Stimulated activated CD8-positive, alpha-beta memory T cell treated with anti-CD3 and anti-CD28 coated beads, Interleukin-15, amount 100 ng/mL, for 48 hours (primary cell): ENCODE measurements at regions not wholly inside any gene's neighbourhood (a gene's known extent, or its start where the extent isn't known, plus 50 kb on each side); places are given as distances from the start of the nearest gene placed in this dataset.
"Not testable (repeated sequence)": the region's sequence is repeated elsewhere in the genome, so short reads cannot be mapped to it uniquely, and the experiment has no call there.

Experiments
- DNase-seq, 2 donors: peaks; one replicate each; pipeline ENCODE4 v3.0.0-alpha.2; 2020; ENCODE audit warnings: low read depth in 2 of 2

DNA sequence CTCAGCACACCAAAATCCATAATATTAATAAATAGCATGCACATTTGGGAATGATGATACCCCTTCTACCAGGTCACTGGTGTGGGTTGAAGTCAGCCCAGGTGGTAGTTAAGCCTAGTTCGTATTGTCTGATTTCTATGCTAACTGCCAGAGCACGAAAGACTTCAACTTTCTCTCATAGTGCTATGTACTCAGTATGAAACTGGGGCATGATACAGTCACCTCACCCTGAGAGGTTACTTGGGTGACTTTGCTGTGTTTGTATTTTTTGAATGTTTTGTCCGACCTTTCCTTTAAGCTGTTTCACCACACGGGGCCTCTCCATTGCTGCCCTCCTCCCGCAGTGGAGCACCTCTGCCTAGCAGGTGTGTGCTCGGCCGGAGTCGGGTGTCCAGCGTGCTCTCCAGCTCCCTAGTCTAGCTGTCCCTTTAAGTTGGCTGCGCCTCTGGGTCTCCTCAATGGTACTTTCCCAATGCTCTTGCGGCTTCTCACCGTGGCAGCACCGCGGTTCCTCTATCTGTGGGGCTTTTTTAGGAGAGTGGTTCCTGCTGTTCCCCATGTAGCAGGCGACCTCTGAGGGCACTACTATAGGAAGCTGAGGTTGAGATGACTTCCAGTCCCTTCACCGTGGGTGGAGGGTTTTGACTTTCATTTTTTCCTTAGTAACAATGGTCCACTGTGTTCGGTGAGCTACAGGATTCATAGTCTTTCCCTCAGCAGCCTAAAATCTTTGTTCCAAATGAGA lies 524.0 kb upstream of the PFKP start:
- no peak for DNase-seq

GRCh38 chr10:2541176-2541575 lies 526.2 kb upstream of the PFKP start:
- DNase-seq = no peak

DNA sequence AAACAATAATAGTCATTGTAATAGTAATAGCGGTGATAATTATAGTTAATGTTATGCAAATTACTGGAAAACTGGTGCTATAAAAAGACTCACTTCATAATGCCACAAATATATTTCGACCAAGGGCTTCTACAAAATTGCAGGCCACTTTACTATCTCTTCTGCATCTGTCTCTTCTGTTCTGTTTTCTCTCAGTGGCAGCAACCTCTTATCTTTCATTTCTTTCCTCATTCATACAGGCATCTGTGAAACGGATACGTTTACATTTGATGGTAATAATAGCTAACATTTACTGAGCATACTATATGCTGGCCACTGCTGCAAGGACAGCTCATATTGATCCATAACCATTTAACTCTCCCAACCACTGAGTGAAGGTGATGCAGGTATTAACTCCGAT lies 537.4 kb upstream of the PFKP start:
- DNase-seq = no peak

GRCh38 chr10:2525781-2526180 lies 541.6 kb upstream of the PFKP start:
- DNase-seq = no peak

GRCh38 chr10:2519139-2519538 lies 548.2 kb upstream of the PFKP start:
- DNase-seq = no peak

GRCh38 chr10:2509081-2509531 lies 558.2 kb upstream of the PFKP start:
- no peak for DNase-seq

GRCh38 chr10:2501366-2501940 lies 565.9 kb upstream of the PFKP start:
- not testable (repeated sequence) for DNase-seq

DNA sequence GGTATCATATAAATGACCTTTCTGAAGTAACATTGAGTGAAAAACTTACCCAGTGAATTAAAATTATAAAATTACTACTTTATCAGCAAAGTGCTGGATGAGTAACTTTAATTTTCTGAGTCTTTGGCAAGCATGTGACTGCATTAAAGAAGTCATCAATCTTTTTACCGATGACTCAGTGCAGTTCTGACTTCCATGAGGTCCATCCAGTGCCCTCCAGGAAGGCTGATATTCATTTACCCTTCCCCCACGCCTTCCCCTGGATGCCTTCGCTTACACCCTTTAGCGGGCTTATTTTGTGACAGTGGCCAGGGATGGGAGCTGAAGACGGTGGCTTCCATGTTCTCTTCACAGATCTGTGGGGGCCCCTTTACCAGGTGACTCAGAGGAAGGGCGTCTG lies 572.9 kb upstream of the PFKP start:
- no peak for DNase-seq

DNA sequence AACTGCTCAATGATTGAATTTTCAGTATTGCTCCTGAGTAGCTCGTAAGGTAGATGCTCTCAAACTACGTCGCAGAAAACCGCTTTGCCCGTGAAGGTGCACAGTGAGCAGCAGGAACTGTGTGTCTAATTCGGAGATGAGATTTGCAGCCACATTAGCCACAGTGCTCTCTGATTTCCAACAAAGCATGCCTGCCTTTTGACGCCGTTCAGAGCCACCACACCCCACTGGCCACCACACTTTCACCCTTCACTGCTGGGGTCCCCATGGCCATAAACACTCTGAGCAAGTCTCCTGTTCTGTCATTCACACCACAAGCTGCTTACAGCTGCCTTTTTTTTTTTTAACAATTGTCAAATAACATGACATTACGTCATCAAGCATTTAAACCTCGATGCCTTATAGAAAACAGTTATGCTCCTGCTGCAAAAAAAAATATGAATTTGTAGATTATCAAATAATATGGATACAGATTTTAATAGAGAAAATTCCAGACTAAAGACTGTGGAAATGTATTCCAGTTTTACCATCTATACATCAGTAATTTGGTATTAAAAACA lies 578.8 kb upstream of the PFKP start:
- no peak for DNase-seq

DNA sequence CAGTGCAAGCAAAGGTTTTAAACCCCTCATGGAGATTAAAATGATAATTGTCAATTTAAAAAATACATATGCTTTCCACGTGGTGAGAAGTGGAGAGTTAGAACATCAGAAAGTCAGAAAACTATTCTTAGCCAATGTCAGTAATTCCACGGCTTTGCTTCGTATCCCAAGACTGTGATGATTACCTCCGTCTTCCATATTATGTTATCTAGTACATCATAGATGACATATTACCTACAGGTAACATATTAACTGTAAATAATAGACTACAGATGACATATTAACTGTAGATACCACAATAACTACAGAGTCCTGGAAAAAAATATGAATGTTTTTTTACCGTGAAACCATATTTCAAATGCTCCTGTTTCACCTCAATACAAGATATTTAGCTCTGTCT lies 579.4 kb upstream of the PFKP start:
- no peak for DNase-seq

- DNase-seq = no peak
Measured at GRCh38 chr10:2478656-2479055, 588.7 kb upstream of the PFKP start.

GRCh38 chr10:2476812-2477553 lies 590.4 kb upstream of the PFKP start:
- DNase-seq = no peak

DNA sequence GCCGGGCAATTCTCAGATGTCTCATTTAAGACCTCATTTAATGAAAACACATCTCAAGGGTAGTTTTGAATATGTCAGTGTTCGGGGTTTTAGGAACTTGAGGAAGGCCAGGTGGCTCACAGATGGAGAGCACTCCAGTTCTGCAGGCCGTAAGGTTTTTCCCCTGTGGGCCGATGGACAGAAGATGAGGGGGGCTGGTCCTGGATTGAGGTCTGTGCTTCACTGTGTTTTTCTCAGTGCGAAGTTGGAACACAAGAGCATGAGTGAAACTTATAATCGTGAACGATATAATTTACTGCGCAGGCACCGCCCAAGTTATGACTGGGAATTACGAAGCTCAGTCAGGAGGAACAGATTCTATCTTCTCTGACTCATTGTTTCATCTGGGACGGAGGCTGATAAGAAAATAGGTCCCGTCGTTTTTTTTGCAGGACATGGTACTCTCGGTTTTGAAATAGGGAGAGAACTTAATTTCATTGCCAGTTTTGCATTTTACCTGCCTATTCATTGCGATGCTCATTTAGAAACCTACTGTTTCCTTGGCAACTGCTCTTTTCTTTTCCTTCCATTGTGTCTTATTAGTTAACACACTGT lies 591.0 kb upstream of the PFKP start:
- no peak for DNase-seq

GRCh38 chr10:2475711-2476217 lies 591.6 kb upstream of the PFKP start:
- no peak for DNase-seq

DNA sequence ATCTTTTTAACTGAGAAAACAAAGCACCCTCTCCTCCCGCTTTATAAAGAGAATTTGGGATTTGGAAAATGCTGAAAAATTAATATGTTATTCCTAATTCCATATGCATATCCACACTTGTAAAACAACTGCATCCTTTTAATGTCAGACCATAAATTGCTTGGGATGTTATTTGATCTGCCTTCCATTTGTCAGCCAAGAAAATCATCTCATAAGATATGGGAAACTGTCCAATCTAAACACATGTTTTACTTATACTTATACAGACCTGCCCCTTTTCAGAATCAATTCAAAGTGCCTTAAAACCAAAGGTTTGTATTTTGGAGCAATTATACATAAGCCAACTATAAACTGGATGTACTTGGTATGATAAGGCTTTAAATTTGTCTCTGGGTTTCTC lies 595.5 kb upstream of the PFKP start:
- DNase-seq = no peak

DNA sequence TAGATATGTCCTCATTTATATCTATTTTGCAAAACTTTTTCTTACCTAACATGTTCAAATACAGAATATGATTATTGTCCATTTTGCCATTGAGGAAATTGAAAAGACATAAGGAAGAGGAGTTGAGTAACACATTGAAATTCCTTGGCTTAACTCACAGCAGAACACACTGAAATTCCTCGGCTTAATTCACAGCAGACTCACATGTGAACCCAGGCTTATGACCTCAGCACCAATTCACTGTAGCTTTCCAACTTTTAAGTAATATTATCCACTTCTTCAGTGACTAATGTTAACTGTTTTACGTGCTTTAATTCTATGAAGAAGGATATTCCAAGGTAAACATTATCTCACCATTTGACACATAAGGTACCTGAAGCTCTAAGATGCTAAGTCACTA lies 597.5 kb upstream of the PFKP start:
- DNase-seq = no peak

- DNase-seq = no peak
Measured at GRCh38 chr10:2464483-2464882, 602.9 kb upstream of the PFKP start.

GRCh38 chr10:2463316-2463715 lies 604.0 kb upstream of the PFKP start:
- no peak for DNase-seq

DNA sequence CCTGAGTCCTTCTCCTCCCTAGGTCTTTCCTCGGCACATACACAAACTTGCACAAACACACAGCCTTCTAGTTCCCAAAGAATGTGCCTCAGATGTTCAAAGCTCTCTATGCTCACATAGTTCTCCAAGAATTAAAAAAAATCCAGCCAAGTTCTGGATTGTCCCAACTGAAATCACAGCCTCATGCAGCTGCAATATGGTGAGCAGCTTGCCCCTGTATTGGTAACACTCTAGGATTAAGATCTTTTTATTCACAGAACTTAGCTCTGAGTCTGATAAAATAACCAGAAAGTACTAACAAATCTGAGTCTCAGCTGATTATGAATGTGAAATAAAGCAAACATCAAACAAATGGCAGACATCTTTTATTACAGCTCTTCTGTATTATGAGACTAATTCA lies 604.8 kb upstream of the PFKP start:
- no peak for DNase-seq

GRCh38 chr10:2460812-2461211 lies 606.5 kb upstream of the PFKP start:
- no peak for DNase-seq

DNA sequence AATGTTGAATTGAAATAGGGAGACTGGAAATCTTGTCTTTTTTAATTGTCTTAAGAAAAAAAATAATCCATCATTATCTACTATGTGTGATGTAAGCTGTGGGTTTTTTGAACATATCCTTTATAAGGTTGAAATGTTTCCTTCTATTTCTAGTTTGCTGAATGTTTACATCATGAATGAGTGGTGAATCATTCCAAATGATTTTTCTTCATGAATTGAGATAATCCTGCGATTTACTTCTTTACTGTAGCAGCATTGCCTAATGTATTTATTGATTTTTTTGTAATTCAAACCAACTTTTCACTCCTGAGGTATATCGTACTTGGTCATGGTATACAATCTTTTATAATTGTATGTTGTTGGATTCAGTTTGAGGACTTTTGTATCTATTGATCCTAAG lies 607.6 kb upstream of the PFKP start:
- DNase-seq = no peak

- DNase-seq = no peak
Measured at GRCh38 chr10:2456834-2457233, 610.5 kb upstream of the PFKP start.
